GM18519 (cell line): ENCODE measurements at regions not wholly inside any gene's neighbourhood (a gene's known extent, or its start where the extent isn't known, plus 50 kb on each side); places are given as distances from the start of the nearest gene placed in this dataset.
"Not testable (repeated sequence)": the region's sequence is repeated elsewhere in the genome, so short reads cannot be mapped to it uniquely, and the experiment has no call there.

Experiments
- ATAC-seq: cut with Tn5 transposase; IDR thresholded peaks from one replicate; pipeline ENCODE4 v1.9.1; 2021; ENCODE audit warnings: mild to moderate bottlenecking, moderate library complexity; ENCODE audit not compliant: unreplicated experiment, low FRiP score

DNA sequence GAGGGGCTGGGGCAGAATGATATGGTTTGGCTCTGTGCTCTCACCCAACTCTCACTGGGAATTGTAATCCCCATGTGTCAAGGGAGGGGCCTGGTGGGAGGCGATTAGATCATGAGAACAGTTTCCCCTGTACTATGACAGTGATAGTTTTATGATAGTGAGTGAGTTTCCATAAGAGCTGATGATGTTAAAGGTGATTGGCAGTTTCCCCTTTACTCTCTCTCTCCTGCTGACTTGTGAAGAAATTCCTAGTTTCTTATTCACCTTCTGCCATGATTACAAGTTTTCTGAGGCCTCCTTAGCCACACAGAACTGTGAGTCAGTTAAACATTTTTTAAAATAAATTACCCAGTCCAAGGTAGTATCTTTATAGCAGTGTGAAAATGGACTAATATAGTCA lies 120.4 kb upstream of the CDH9 start:
- no peak for ATAC-seq

DNA sequence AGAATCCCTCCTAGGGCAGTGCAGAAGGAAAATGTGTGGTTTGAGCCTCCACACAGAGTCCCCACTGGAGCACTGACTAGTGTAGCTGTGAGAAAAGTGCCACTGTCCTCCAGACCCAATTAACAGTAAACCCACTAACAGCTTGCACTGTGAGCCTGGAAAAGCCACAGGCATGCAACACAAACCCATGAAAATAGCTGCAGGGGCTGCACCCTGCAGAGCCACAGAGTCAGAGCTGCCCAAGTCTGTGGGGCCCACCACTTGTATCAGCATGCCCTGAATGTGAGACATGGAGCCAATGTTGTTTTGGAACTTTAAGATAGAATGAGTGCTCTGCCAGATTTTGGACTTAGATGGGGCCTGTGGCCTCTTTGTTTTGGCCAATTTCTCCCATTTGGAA lies 119.8 kb upstream of the CDH9 start:
- ATAC-seq: no peak

DNA sequence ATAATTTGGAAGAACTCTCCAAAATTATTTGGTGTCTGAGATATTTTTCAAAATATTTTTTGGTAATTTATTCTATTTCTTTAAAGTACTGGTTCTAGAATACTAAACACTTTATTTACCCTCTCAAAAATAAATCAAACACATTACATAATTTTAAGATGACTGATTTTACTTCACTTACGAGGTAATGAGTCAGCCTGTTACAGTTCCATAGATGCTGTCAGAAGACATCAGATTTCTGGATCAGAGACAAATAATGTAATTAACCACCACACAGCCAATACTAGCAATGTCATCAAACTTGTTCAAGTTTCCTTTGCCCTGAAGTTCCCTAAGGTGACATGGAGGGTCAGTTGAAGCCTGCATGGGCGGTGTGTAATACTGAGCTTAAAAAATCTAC lies 106.1 kb upstream of the CDH9 start:
- no peak for ATAC-seq

DNA sequence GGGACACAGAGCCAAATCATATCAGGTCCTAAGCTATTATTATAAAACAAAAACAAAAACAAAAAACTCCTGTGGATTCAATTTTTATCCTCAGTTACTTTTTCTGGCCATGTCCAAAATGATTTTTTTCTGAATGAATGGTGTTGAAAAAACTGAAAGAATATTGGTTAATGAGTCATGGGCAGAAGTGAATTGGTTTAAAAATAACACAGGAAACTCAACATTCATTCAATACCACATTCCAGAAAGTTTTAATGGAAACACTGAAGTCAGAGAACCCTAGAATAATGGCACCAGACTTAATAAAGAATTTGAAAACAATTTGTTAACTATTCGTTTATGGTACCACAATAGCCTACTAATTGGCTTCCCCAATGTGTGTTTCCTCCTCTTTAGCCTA lies 102.4 kb upstream of the CDH9 start:
- ATAC-seq: no peak

DNA sequence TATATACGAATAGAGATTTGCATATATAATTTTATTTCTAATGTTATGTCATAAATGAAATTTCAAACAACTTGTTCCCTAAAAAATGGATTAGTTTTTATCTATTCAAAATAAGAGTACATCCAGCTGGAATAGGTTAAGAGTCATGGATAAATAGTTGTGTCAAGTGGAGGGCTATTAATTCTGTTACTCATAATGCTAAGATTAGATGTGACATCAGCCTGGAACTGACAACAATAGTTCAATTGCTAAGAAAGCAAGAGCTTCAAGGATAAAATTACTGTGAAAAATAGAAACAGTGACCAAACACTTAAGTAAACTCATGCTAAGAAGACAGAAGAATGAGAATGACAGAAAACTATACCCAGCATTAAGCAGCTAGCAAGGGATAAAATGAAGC lies 92.2 kb upstream of the CDH9 start:
- ATAC-seq: no peak

DNA sequence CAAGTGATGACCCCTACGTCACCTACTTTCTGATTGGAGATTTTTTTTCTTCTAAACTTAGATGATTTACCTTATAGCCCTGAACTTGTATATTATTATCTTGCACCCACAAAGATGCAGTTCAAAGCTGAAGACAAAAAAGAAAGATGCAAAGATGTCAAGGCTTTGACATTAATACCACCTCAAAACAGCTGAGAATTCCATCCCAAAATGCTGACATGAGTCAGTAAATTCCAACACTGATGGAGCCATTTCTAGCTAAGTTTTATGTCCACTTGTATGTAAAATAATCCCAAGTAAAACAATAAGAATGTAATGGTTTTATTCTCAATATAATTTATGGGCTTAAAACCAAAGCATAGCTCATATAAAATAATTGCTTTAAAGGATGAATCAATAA lies 91.5 kb upstream of the CDH9 start:
- ATAC-seq: no peak

DNA sequence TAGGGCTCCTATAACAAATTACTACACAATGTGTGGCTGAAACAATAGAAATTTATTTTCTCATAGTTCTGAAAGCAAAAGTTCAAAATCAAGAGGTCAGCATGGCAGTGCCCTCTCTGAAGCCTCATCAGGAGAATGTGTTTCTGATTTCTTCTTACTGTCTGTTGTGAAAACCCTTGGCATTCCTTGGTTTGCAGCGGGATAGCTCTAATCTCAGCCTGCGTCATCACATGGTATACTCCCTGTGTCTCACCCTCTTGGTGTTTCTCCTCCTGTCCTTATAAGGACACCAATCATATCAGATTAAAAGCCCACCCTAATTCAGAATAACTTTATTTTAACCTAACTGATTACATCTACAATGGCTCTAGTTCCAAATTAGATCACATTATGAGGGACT lies 87.5 kb upstream of the CDH9 start:
- ATAC-seq: no peak

DNA sequence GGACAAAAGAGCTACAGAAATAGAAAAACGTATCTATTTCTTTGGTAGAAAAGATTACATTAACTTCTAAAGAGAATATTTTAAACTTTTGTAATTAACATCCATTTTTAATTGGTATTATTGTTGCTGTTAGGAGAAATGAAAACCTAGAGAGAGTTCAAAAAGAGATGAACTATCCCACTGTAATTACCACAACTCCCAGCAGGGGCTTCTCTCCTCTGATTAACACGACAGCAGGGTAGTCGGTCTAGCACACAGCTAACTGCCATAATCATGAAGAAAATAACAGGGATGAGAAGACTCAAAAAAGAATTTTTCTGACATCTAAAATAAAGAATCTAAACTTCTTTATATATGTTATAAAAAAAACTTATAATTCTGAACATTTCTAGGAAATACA lies 86.2 kb upstream of the CDH9 start:
- no peak for ATAC-seq

DNA sequence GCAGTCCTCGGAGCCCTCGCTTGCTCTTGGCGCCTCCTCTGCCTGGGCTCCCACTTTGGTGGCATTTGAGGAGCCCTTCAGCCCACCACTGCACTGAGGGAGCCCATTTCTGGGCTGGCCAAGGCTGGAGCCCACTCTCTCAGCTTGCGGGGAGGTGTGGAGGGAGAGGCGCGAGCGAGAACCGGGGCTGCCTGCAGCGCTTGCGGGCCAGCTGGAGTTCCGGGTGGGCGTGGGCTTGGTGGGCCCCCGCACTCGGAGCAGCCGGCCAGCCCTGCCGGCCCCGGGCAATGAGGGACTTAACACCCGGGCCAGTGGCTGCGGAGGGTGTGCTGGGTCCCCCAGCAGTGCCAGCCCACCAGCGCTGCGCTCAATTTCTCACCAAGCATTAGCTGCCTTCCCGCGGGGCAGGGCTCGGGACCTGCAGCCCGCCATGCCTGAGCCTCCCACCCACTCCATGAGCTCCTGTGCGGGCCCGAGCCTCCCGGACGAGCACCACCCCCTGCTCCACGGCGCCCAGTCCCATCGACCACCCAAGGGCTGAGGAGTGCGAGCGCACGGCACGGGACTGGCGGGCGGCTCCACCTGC lies 81.4 kb upstream of the CDH9 start:
- ATAC-seq: not testable (repeated sequence)

DNA sequence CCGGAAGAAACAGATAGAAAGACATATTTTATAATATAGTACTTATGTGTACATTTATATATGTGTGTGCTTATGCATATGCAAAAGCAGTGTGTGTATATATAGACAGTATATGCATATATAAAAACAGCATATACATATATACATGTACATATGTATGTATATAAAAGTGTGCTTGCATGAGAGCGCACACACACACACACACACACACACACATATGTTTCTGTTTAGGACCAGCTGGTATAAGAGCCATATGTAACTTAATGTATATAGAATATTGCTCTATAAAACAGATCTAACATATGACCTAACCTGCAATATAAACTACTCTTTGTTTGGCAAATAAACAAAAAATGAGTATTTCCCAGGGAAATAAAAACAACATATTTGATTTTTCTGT lies 65.1 kb upstream of the CDH9 start:
- no peak for ATAC-seq

DNA sequence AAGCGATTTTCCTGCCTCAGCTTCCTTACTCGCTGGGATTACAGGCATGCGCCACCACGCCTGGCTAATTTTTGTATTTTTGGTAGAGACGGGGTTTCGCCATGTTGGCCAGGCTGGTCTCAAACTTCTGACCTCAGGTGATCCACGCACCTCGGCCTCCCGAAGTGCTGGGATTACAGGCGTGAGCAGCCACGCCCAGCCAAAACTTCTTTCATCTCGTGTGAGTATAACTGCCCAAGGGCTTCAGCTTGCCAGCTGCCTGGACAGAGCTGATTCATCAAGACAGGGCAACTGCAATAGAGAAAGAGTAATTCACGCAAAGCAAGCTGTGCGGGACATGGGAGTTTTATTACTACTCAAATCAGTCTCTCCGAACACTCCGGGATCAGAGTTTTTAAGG lies 57.4 kb upstream of the CDH9 start:
- ATAC-seq: not testable (repeated sequence)

DNA sequence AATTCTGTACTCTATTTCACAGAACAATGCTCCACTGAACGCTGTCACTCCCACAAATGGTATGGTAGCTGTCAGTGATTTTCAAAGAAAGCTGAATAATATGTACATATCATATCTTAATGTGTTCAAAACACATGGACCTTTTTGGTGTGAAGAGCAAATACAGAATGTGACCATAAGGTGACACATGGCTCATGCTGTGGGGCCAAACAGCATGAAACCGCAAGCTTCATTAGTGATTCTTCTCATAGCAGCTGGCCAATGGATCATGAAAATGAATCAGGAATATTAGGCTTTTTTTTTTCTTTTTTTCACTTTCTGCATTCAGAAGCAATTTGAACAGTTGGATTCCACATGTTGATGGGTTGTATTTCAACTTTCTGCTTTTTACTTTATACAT lies 54.9 kb upstream of the CDH9 start:
- no peak for ATAC-seq

DNA sequence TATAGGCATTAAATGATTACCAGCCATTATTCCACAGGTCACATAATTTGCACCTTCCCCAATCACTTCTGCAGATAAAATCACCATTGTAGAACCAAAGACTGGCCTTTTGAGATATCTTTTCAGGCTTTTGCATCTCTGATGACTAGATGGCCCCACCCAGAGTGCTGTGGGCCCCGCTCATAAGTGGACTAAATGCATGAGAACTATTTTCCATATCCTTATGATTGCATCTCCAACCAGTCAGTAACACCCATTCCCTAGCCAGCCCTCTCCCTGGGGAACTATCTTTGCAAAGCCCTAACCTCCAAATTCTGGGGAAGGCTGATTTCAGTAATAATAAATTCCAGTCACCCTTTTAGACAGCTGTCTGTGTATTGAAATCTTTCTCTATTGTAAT lies 53.5 kb upstream of the CDH9 start:
- no peak for ATAC-seq

DNA sequence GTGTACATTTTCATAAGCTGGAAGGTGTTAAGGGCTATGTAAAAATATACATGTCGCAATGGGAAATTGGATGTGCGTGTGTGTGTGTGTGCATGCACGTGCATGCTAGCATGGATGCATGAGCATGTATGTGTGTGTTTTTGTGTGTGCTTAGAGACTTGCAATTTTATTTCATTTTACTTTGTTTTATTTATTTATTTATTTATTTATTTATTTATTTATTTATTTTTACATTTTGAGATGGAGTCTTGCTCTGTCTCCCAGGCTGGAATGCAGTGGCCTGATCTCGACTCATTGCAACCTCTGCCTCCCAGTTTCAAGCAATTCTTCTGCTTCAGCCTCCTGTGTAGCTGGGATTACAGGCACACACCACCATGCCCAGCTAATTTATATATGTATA lies 50.4 kb upstream of the CDH9 start:
- ATAC-seq: not testable (repeated sequence)
